ENCODE measurements at regions not wholly inside any gene's neighbourhood (a gene's known extent, or its start where the extent isn't known, plus 50 kb on each side); places are given as distances from the start of the nearest gene placed in this dataset.
A peak's percentile ranks its signal among the peaks of the same experiment; 100 is the strongest.

DNA sequence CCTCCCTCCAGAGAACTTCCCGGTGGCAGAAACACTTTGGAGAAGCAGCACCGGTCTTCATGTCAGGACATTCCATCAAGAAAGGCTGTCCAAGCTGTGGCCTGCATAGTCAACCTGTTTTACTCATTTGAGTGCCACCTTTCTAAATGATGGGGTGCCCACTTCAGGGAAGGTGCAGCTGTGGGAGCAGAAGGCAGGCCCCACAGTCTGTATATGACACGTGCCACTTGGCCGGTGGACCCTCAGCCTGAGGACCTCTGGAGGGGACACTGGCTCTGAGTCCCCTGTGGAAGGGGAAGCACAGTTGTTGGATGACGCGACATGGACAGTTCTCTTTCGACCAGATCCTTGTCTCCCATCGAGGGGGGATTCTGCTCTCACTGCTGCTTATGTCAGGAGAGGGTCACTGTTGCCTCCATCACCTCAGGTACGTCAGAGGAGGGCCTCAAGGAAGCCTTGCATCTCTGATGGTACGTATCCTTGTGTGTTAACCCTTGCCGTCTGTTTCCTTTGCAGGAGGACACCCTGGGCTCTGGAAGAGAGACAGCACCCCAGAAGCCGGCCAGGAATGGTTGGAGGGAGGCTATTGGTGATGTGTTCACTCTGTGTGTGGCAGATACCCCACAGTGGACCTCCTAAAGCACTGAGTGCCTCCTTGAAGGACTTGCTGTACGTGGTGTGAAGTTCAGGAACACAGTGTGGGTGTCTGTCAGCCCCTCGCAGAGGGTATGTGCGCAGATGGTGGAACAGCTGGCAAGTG lies 132.1 kb upstream of the RTL1 start:
- in situ Hi-C loops (cut with MboI; ENCODE audit: low pct_unique_long_range_greater_than_20kb, low sequenced_read_pairs) = no loop called here
- no peak for DNase-seq

DNA sequence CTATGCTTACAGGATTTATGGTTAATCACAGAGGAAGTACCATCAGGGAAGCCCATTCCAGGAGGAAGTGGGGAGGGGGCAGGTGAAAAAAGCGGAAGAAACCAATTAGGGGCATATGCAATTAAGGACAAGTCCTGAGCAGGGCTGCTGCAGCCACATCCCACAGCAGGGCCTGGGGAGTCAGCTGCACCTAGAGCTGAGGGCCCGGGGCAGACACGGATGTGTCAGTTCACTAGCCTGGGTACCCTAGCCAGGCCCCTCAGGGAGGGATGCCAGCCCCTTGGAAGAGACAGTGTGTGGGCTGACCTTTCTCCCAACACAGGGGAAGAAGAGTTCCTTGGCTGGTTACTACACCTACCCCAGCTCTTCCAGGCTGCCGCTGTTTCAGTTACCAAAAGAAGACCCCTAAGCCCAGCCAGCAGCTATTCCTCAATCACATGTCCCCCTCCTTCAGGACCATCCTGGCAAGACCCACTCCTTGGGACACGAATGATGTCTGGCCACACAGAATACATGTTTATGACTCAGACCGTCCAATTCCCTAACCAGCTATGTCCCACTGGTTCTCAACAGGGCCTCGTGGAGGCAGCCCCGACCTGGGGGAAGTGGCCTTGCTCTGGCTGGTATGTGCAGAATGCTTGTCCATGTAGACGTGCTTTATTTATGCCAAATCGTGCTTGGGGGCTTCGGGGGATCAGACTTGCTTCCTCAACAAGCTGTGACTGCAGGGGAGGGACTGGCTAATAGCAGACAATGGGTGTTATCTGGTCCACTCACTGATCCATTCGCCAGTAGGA lies 133.7 kb upstream of the RTL1 start:
- in situ Hi-C loops (cut with MboI; ENCODE audit: low pct_unique_long_range_greater_than_20kb, low sequenced_read_pairs) = no loop called here
- DNase-seq = peak; percentile 50

DNA sequence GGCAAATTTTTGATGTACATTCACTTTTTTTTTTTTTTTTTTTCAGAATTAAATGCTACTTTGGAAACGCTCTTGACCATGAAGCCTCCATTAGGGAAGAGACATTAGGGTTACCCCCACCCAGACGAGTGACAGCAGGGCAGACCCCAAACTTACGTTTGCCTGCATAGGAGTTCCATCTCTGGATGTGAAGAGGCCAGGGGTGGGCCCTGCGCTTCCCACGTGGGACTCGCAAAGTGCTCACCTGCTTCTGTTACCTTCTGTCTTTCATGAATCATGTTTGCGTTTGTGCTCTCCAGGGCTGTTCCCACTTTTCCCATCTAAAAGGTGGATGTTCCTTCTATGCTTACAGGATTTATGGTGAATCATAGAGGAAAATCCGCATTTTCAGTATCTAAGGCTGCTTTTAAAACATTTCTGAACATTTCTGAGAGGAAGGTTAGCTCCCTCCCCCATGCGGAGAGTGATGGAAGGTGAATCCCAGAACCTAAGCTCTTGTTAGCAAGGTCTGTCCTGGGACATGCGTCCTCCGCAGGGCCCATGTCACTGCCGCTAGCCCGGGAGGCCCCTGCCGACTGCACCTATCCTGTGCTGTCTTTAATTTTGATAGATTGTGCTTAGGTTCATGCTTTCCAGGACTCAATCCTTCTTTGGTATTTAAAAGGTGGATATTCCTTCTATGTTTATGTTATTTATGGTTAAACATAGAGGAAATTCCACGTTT lies 135.7 kb upstream of the RTL1 start:
- in situ Hi-C loops (cut with MboI; ENCODE audit: low pct_unique_long_range_greater_than_20kb, low sequenced_read_pairs) = no loop called here

DNA sequence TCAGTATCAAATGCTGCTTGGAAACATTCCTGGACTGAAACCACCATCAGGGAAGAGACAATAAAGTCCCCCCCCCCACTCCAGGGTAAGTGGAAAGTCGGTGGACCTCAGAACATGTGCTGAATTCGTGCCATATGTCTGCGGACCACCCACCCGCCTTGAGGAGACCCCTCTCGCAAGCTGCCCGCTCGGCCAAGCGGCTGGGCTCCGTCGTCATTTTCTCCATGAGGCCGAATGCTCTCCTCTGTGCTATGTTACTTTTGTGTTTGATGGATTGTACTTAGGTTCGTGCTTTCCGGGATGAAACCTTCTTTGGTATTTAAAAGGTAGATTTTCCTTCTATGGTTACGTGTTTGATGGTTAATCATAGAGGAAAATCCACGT lies 136.2 kb upstream of the RTL1 start:
- in situ Hi-C loops (cut with MboI; ENCODE audit: low pct_unique_long_range_greater_than_20kb, low sequenced_read_pairs) = no loop called here
- no peak for DNase-seq

More for the DNA sequence above, 135.7 kb upstream of the RTL1 start:
- DNase-seq = no peak

DNA sequence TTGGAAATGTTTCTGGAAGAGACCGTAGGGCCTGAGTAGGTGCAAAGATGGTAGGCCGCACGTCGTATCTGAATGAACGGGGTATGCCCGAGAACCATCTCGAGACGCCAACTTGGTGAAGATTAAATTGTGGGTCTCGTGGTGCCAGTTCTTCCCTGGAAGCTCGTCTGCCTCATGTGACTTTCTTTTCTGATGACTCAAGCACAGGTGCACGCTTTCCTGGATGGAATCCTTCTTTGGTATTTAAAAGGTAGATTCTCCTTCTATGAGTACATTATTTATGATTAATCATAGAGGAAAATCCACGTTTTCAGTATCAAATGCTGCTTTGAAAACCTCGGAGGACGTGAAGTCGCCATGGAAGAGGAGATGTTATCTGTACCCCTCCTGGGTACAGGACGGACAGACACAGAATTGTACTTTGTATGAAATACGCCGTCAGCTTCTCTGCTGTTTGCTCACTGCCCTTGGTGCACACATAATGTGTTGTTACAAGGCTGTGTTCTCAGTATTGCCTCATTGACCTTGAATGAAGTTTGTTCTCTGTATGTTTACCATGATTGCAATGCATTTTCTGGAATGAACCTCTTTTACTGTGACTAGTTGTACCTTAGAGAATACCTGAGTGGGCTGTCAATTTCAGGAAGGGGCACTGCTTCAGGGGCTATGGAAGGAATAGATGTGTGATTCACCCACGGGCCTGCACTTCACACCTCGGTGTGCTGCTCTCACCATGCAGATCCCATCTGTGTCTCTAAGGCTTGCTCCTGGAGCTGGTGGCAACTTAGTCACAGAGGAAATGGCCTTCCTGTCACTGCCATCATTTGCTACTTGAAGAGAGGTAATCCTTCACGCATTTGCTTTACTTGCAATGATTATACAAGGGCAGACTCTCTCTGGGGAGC lies 137.3 kb upstream of the RTL1 start:
- in situ Hi-C loops (cut with MboI; ENCODE audit: low pct_unique_long_range_greater_than_20kb, low sequenced_read_pairs) = no loop called here

DNA sequence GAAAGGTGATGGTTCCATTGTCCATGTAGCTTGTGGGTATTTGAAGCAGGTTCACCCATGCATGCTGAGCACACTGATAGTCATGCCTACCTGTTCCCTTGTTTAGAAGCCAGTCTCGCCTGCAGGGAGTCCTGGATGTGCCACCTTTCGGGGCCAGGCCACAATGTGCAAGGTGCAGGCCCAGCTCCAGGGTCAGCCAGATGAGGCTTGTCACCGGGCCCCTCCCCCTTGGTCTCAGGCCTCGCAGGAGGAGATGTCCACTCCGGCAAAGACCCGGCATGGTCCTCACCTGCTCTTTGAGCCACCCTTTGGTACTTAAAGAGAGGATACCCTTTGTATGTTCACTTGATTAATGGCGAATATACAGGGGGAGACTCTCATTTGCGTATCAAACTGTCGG lies 140.4 kb upstream of the RTL1 start:
- no peak for DNase-seq
- in situ Hi-C loops (cut with MboI; ENCODE audit: low pct_unique_long_range_greater_than_20kb, low sequenced_read_pairs) = no loop called here

More for the DNA sequence above, 137.3 kb upstream of the RTL1 start:
- no peak for DNase-seq

DNA sequence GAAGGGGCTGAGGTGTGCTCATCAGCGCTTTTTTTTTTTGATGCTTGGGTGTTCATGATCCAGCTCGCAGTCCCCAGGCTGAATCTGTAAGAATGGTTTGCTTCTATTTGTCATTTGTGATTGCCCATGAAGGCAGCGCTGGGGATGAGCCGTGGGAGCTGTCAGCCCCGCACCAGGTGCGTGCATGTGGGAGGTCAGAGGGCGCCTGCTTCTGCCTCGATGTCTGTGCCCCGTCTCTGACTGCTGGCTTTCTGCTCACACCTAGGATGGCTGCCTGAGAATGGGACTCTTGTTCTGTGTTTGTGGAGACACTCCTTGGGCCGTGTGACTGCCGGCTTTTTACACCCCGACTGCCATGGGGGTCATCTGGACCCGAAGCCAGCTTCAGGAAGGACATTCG lies 141.2 kb upstream of the RTL1 start:
- no peak for DNase-seq
- in situ Hi-C loops (cut with MboI; ENCODE audit: low pct_unique_long_range_greater_than_20kb, low sequenced_read_pairs) = no loop called here

DNA sequence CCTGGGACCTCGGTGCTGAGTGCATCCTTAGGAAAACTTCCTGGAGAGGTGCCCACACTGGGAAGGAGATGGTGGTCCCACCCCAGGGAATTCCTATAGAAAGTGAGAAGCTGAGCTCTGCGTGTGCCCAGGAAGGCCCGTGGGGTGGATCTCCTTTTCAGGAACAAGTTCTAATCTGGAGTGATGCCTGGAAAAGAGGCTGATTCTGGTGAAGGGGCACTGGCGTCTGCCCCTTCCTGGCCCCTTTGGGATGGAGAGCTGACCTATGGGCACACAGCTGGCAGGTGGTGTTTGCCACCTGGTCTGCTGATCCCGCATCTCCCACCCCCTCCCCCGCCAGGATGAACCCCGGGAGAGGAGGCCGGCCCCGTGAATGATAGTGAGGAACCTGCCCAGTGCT lies 142.0 kb upstream of the RTL1 start:
- no peak for DNase-seq
- in situ Hi-C loops (cut with MboI; ENCODE audit: low pct_unique_long_range_greater_than_20kb, low sequenced_read_pairs) = no loop called here

DNA sequence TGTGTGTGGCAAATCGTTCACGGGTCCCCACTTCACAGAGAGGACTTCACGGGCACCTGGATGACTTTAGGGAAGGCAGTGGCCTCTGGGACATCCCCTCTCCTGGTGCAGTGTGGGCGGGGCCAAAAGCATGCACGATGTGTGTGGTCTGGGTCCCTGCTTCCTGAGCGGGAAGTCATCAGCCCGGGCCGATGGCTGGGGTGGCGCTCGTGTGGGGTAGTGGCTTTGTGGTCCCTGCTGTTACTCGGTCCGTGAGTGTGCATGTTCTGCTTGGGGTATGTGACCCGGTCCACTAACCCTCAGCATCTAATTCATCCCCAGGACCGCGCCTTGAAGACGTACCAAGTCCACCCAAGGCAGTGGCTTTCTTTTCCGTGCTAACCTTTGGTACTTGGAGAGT lies 142.5 kb upstream of the RTL1 start:
- in situ Hi-C loops (cut with MboI; ENCODE audit: low pct_unique_long_range_greater_than_20kb, low sequenced_read_pairs) = no loop called here
- no peak for DNase-seq

DNA sequence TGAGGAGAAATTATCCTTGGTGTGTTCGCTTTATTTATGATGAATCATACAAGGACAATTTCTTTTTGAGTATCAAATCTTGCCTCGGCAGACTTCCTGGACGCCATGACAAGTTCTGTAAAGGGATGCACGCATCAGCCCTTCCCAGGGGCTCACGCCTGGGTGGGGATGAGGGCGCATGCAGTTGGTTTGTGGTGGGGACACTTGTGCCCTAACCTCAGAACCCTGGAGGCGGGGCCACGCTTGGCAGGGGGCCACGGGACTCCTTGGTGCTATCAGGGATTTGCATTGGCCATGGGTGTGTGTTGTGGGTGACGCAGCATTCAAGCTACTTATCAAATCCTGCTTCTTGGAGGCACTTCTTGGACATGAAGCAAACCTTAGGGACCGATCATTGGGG lies 143.8 kb upstream of the RTL1 start:
- no peak for DNase-seq
- in situ Hi-C loops (cut with MboI; ENCODE audit: low pct_unique_long_range_greater_than_20kb, low sequenced_read_pairs) = no loop called here

DNA sequence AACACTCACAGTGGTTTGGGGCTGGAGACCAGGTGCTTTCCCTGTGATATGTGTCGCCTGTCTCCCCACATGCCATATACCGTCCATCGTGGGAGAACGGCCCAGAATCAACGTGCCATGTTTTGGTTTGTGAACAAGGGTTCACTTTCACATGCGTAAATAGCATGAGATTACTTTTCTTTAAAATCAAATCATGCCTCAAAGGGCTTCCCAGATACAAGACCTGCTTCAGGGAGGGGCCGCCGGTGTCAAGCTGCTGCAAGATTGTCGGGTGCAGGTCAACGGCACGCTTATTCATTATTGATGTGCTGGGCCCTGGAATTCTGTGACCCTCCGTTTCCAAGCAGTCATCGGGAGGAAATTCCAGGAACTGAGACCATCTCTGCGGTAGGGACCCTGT lies 145.2 kb upstream of the RTL1 start:
- DNase-seq = no peak
- in situ Hi-C loops (cut with MboI; ENCODE audit: low pct_unique_long_range_greater_than_20kb, low sequenced_read_pairs) = no loop called here

DNA sequence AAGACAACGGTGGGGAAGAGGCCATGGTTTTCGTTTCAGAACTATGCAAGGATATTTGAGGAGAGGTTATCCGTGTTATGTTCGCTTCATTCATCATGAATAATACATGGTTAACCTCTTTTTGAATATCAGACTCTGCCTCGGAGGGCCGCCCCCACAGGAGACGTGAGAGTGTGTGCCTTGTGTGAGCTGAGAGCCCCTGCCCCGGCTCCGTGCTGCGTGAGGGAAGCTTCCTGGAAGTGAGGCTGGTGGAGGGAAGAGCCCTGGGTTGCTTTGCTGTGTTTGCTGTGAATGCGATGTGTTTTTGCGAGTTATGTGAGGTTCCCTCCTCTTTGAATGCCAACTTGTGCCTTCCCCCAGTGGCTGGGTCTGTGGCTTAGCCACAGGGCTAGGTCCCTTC lies 146.0 kb upstream of the RTL1 start:
- no peak for DNase-seq
- in situ Hi-C loops (cut with MboI; ENCODE audit: low pct_unique_long_range_greater_than_20kb, low sequenced_read_pairs) = no loop called here

DNA sequence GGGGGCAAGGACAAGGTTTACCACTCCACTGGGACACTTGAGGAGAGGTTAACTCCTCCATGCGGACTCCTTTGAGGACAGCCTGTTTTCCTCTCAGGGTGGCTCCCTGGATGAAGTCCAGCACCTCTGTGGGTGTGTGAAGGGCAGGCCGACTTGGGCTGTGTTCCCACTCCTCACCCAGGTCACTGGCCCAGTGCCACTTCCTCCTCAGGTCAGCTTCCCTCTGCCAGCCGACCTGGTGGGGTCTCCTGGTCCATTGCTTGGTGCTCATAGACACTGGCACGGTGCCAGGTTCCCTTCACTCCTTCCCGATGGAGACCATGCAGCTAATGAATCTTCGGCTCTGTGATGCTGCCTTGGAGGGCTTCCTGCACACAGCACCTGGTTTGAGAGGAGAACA lies 146.4 kb upstream of the RTL1 start:
- in situ Hi-C loops (cut with MboI; ENCODE audit: low pct_unique_long_range_greater_than_20kb, low sequenced_read_pairs) = no loop called here
- no peak for DNase-seq

DNA sequence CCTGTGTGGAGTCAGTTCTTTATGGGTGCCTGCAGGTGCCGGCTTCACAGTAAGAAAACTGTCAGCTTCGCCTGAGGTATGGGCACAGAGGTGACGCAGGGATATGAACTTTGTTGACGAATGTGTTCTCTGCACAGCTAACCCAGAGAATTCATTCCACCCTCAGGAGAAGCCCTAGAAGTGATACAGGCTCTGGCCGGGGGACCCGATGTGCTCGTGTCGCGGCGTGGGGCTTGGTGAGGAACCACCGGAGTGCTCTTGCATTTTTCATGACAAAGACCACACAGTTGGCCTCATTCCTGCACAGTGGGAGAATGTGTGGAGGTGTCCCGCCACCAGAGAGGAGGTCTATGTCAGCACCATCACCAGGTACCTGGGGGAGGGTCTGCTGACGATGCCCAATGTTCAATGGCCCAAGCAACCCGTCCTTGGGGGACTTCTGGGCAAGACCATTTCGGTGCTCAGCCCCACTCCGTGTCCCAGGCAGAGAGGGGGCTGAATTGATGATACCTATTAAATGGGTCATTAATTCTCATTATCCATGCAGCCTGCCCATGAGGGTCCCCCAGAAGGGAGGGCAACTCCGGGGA lies 147.5 kb upstream of the RTL1 start:
- DNase-seq = no peak
- in situ Hi-C loops (cut with MboI; ENCODE audit: low pct_unique_long_range_greater_than_20kb, low sequenced_read_pairs) = no loop called here

DNA sequence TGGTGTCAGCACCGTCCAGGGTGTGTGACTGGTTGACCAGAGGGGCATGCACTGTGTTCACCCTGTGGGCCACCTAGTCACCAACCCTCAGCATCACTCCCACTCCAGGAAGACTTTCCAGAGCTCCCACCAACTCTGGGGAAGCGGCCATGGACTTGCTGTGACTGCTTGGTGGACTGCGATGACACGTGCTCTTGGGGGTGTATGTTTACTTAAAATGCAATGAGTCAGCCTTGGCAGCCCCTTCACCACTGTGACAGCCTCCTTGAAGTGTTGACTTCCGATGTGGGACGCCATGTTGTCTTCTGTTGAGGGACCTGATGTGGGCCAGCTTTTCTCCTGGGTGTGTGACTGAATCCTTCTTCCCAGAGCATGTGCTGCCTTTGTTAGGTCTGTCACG lies 151.1 kb upstream of the RTL1 start:
- no peak for DNase-seq
- in situ Hi-C loops (cut with MboI; ENCODE audit: low pct_unique_long_range_greater_than_20kb, low sequenced_read_pairs) = no loop called here

DNA sequence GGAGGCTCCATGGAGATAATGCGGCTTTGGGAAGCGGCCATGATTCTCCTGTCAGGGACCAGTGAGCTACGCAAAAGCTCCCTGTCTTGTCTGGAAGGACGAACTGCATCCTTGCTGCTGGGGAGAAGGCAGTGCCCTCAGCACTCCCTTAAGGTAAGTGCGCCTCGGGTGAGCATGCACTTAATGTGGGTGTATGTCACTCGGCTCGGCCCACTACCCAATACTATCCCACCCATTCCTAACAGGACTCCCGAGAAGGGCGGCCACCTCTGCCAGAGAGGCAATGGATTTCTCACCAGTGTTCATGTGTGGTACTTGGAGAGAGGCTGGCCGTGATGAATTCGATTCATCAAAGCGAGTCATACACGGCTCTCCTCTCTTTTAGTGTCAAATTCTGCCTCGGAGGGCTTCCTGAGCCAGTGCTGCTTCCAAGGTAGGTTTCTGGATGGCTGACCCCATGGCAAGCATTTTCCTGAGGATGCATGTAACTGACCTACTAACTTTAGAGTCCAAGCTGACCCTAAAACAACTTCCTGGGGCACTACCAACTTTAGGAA lies 151.7 kb upstream of the RTL1 start:
- DNase-seq = no peak
- in situ Hi-C loops (cut with MboI; ENCODE audit: low pct_unique_long_range_greater_than_20kb, low sequenced_read_pairs) = no loop called here

DNA sequence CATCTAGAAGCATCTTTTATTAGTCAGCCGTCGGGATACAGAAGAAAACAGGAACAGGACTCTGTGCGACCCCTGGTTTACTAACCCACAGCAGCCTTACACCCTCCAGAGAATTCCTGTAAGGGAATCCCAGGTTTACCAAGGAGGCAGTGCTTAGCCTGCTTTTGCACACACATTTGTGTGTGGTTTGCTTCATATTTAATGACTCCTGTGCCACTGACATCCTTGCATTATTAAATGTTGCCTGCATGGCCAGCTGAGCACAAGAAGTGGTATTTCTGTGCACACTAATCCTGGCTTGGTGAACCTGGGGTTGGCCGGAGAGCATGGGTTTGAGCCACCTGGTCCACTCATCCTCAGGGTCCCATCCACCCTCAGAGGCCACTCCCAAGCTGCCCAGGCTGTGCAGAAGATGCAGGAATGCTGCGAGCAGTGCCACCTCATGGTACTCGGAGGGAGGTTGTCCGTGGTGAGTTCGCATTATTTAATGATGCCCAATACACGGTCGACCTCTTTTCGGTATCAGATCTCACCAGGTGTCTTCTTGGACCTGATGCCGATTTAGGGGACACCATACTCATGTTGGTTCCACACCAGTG lies 152.4 kb upstream of the RTL1 start:
- DNase-seq = no peak
- in situ Hi-C loops (cut with MboI; ENCODE audit: low pct_unique_long_range_greater_than_20kb, low sequenced_read_pairs) = no loop called here

DNA sequence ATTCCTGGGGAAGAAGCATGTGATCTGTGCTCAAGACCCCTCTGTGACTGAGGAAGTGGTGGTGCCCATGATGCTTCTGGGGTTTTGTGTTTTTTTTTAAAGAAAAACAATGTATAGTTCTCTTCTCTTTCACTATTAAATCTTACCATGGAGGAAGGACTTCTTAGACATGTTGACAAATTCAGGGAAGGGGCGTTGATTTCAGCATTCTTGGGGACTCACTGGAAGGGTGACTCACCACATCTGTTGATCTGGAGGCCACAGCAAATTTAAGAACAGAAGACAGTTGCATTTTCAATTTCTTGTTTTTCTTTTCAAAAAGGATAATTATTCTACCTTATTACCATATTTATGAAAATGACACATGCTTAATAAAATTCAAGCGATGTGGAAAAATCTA lies 152.9 kb upstream of the RTL1 start:
- in situ Hi-C loops (cut with MboI; ENCODE audit: low pct_unique_long_range_greater_than_20kb, low sequenced_read_pairs) = no loop called here
- DNase-seq = no peak
